ENCODE measurements at regions not wholly inside any gene's neighbourhood (a gene's known extent, or its start where the extent isn't known, plus 50 kb on each side); places are given as distances from the start of the nearest gene placed in this dataset.

DNA sequence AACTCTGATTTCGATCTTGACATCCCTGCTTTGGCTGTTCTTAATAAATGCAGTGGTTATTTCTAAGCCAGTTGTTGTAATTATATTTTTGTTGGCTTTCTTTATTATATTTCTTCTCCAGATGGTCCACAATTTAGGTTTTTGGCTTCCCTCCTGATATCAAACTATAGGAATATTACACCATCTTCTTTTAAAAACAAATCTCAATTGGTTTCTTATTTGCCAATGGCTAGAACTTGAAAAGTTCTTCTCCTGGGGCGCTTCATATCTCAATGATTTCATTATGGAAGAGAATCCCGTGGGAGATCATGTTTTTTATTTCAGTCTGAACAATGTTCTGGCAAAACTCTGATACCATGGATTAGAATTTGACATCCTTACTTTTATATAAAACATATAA is 292.3 kb downstream of the FLRT2 start:
- Histone ChIP-seq H3K4me3 (no peak overlapping the region), H3K27ac (no peak overlapping the region), H3K4me1 (peaks cover 20% of the 10 kb centered on the region), H2AFZ (replicated peaks) (no peak overlapping the region), H3K4me2 (no peak overlapping the region), H3F3A (ENCODE audit: low read depth) (no peaks in the 10 kb centered on the region), H4K20me1 (ENCODE audit: low read depth) (no peaks in the 10 kb centered on the region), H3K27me3 (no peaks in the 10 kb centered on the region), H3K9ac (no peak overlapping the region), H3K9me3 (ENCODE audit: low read depth) (no peaks in the 10 kb centered on the region), H3K79me2 (ENCODE audit: low read depth) (no peaks in the 10 kb centered on the region), H3K36me3 (no peaks in the 10 kb centered on the region)
- TF ChIP-seq, protein P1, sequence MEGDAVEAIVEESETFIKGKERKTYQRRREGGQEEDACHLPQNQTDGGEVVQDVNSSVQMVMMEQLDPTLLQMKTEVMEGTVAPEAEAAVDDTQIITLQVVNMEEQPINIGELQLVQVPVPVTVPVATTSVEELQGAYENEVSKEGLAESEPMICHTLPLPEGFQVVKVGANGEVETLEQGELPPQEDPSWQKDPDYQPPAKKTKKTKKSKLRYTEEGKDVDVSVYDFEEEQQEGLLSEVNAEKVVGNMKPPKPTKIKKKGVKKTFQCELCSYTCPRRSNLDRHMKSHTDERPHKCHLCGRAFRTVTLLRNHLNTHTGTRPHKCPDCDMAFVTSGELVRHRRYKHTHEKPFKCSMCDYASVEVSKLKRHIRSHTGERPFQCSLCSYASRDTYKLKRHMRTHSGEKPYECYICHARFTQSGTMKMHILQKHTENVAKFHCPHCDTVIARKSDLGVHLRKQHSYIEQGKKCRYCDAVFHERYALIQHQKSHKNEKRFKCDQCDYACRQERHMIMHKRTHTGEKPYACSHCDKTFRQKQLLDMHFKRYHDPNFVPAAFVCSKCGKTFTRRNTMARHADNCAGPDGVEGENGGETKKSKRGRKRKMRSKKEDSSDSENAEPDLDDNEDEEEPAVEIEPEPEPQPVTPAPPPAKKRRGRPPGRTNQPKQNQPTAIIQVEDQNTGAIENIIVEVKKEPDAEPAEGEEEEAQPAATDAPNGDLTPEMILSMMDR (IDR thresholded peaks at IDR 0.05) = no peak
- TF ChIP-seq EZH2phosphoT487 (IDR thresholded peaks at IDR 0.05) = no peak
- Mint-ChIP-seq H3K9me3 (no peaks in the 10 kb centered on the region), H3K27me3 (ENCODE audit: insufficient read depth, low read depth) (peaks cover 4% of the 10 kb centered on the region), H3K36me3 (no peaks in the 10 kb centered on the region), H3K4me1 (peaks cover 3% of the 10 kb centered on the region), H3K27ac (no peak overlapping the region), H3K4me3 (no peak overlapping the region)
- no peak for DNase-seq (ENCODE audit: low spot score)

DNA sequence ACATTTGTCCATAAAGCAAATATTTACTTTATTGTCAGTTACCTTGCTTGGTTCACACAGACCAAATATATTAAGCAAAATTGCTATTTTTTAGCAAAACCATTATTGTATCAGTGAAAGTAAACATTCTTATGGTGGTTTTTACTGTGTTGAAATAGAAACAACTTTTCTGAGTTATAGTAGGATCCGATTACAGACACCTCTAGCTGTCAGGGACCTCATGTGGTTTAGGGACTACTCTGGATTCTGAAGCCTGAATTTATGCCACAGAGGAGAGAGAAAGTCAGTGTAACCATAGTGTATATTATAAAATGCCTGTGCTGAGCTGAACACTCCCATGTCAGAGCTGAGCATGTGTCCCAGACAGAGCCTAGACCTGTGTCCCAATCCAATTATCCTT is 287.5 kb downstream of the FLRT2 start:
- Histone ChIP-seq H3K4me1 (no peaks in the 10 kb centered on the region), H3K4me3 (no peak overlapping the region), H3K9me3 (ENCODE audit: low read depth) (no peaks in the 10 kb centered on the region), H3K9ac (no peak overlapping the region), H3F3A (ENCODE audit: low read depth) (no peaks in the 10 kb centered on the region), H3K4me2 (no peak overlapping the region), H3K79me2 (ENCODE audit: low read depth) (no peaks in the 10 kb centered on the region), H3K27ac (no peak overlapping the region), H4K20me1 (ENCODE audit: low read depth) (no peaks in the 10 kb centered on the region), H3K36me3 (no peaks in the 10 kb centered on the region), H3K27me3 (no peaks in the 10 kb centered on the region), H2AFZ (replicated peaks) (no peak overlapping the region)
- Mint-ChIP-seq H3K9me3 (no peaks in the 10 kb centered on the region), H3K4me1 (no peaks in the 10 kb centered on the region), H3K27ac (no peak overlapping the region), H3K4me3 (no peak overlapping the region), H3K36me3 (no peaks in the 10 kb centered on the region), H3K27me3 (ENCODE audit: insufficient read depth, low read depth) (peaks cover 4% of the 10 kb centered on the region)
- no peak for DNase-seq (ENCODE audit: low spot score)
- TF ChIP-seq, protein P1 (IDR thresholded peaks at IDR 0.05) = no peak
- no peak for TF ChIP-seq EZH2 (IDR thresholded peaks at IDR 0.05)
- TF ChIP-seq EZH2phosphoT487 (IDR thresholded peaks at IDR 0.05) = no peak

DNA sequence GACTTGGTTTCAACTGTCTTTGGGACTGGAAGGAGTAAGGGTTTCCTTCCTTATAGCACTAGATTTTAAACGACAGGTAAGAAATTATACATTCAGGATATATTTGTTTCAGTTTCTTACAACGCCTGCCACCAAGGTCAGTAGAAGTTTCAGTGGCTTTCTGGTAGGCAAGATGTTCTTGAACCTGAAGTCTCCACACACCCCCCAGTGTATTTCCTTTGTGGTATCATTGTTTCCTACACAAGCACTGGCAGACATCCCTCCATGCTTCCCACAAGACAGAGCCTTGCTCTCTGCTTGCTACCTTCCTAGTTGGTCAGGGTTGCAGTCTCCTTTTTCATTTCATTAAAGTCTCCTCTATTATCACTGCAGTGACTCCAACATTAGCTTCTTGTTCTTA is 283.1 kb downstream of the FLRT2 start:
- H3K36me3 Mint-ChIP-seq = no peaks in the 10 kb centered on the region
- Histone ChIP-seq H3F3A (ENCODE audit: low read depth) (no peaks in the 10 kb centered on the region), H3K36me3 (no peaks in the 10 kb centered on the region), H3K4me2 (no peak overlapping the region), H3K27ac (no peak overlapping the region), H3K27me3 (no peaks in the 10 kb centered on the region), H3K79me2 (ENCODE audit: low read depth) (no peaks in the 10 kb centered on the region), H4K20me1 (ENCODE audit: low read depth) (no peaks in the 10 kb centered on the region), H2AFZ (replicated peaks) (no peak overlapping the region), H3K9me3 (ENCODE audit: low read depth) (no peaks in the 10 kb centered on the region), H3K4me3 (no peak overlapping the region), H3K4me1 (peaks cover 7% of the 10 kb centered on the region), H3K9ac (no peak overlapping the region)
- H3K4me1 Mint-ChIP-seq = no peaks in the 10 kb centered on the region
- no peak overlapping the region for H3K4me3 Mint-ChIP-seq
- H3K27ac Mint-ChIP-seq = no peak overlapping the region
- peaks cover 4% of the 10 kb centered on the region for H3K27me3 Mint-ChIP-seq (ENCODE audit: insufficient read depth, low read depth)
- no peak for DNase-seq (ENCODE audit: low spot score)
- TF ChIP-seq EZH2phosphoT487 (IDR thresholded peaks at IDR 0.05) (no peak), EZH2 (IDR thresholded peaks at IDR 0.05) (no peak)
- TF ChIP-seq, protein P1 (IDR thresholded peaks at IDR 0.05) = no peak
- H3K9me3 Mint-ChIP-seq = no peaks in the 10 kb centered on the region

DNA sequence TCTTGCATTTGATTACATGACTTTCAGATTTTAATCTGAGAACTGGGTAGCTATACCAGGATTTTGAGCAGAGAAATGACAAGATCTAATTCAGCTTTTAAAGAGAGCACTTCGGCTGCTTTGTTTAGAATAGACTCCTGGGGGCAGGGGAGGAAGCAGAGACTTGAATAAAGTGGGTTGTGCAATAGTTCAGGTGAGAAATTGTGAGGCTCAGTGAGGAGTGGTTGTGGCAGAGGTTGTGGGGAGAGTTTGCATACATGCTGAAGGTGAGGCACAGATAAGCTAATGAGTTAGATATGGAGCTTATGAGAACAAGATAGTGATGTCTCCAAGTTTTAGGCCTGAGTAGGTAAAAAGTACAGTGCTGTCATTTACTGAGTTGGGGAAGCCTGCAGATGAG is 281.4 kb downstream of the FLRT2 start:
- no peak overlapping the region for H3K4me3 Mint-ChIP-seq
- H3K27ac ChIP-seq = no peak overlapping the region
- DNase-seq (ENCODE audit: low spot score) = no peak

More for the DNA sequence above, 281.4 kb downstream of the FLRT2 start:
- Histone ChIP-seq H4K20me1 (ENCODE audit: low read depth) (no peaks in the 10 kb centered on the region), H3F3A (ENCODE audit: low read depth) (no peaks in the 10 kb centered on the region), H3K9me3 (ENCODE audit: low read depth) (no peaks in the 10 kb centered on the region), H3K4me2 (no peak overlapping the region), H3K36me3 (no peaks in the 10 kb centered on the region), H3K9ac (no peak overlapping the region), H3K4me3 (no peak overlapping the region), H3K27me3 (no peaks in the 10 kb centered on the region), H3K79me2 (ENCODE audit: low read depth) (no peaks in the 10 kb centered on the region), H3K4me1 (peaks cover 7% of the 10 kb centered on the region), H2AFZ (replicated peaks) (peak overlapping the region; percentile 44)
- H3K4me1 Mint-ChIP-seq = no peaks in the 10 kb centered on the region
- H3K9me3 Mint-ChIP-seq = peaks cover under 1% of the 10 kb centered on the region
- no peak overlapping the region for H3K27ac Mint-ChIP-seq
- peaks cover 4% of the 10 kb centered on the region for H3K27me3 Mint-ChIP-seq (ENCODE audit: insufficient read depth, low read depth)
- H3K36me3 Mint-ChIP-seq = no peaks in the 10 kb centered on the region
- TF ChIP-seq, protein P1 (IDR thresholded peaks at IDR 0.05) = no peak
- TF ChIP-seq EZH2phosphoT487 (IDR thresholded peaks at IDR 0.05) = no peak
- no peak for TF ChIP-seq EZH2 (IDR thresholded peaks at IDR 0.05)

Measured in neural progenitor cell (in vitro differentiated cells).